Activated CD8-positive, alpha-beta memory T cell treated with anti-CD3 and anti-CD28 coated beads, Interleukin-2, amount 10 ng/mL, durations not matched to agents 7 days and 5 days (primary cell): ENCODE measurements at regions not wholly inside any gene's neighbourhood (a gene's known extent, or its start where the extent isn't known, plus 50 kb on each side); places are given as distances from the start of the nearest gene placed in this dataset.

Experiments used
- ATAC-seq: fragments of 150-1000 bp; cut with Tn5 transposase; one replicate; pipeline ENCODE4 v1.10.0; 2021; ENCODE audit warnings: moderate library complexity
- CTCF ChIA-PET: fragments of 350-600 bp; sonication (Branson Sonifier 250); formaldehyde crosslinking; loops from one replicate; lab custom pipeline; 2021; ENCODE audit warnings: antibody characterized with exemption; lab: Charles Lee
- DNase-seq: peaks from one replicate; pipeline ENCODE4 v3.0.0-alpha.2; 2020
- H3K27ac Mint-ChIP-seq: one replicate; pipeline ENCODE4 v1.8.0; 2021; ENCODE audit warnings: mild to moderate bottlenecking, mixed read lengths
- H3K27me3 Mint-ChIP-seq: one replicate; pipeline ENCODE4 v1.8.0; 2021; ENCODE audit warnings: mixed read lengths
- H3K36me3 Mint-ChIP-seq: one replicate; pipeline ENCODE4 v1.8.0; 2021; ENCODE audit warnings: mild to moderate bottlenecking, mixed read lengths
- H3K4me1 Mint-ChIP-seq: one replicate; pipeline ENCODE4 v1.8.0; 2021; ENCODE audit warnings: mixed read lengths
- H3K4me3 Mint-ChIP-seq: one replicate; pipeline ENCODE4 v1.8.0; 2021; ENCODE audit warnings: mild to moderate bottlenecking, moderate library complexity, mixed read lengths
- H3K9me3 Mint-ChIP-seq: one replicate; pipeline ENCODE4 v1.8.0; 2022; ENCODE audit warnings: low read depth, mixed read lengths

GRCh38 chr12:34206061-34206785 is 183.9 kb downstream of the ALG10 start:
- Mint-ChIP-seq H3K27me3 (no peaks in the 10 kb centered on the region), H3K36me3 (no peaks in the 10 kb centered on the region), H3K4me3 (no peak overlapping the region), H3K9me3 (no peaks in the 10 kb centered on the region), H3K4me1 (no peaks in the 10 kb centered on the region), H3K27ac (no peak overlapping the region)
- DNase-seq (no peak), ATAC-seq (no peak)
- CTCF ChIA-PET, result no interaction called here

GRCh38 chr12:34207858-34208257 is 185.6 kb downstream of the ALG10 start:
- H3K27ac Mint-ChIP-seq, result no peak overlapping the region
- DNase-seq (no peak), ATAC-seq (no peak)
- CTCF ChIA-PET, result no interaction called here
- no peaks in the 10 kb centered on the region for H3K9me3 Mint-ChIP-seq
- no peak overlapping the region for H3K4me3 Mint-ChIP-seq
- H3K36me3 Mint-ChIP-seq, result no peaks in the 10 kb centered on the region
- H3K27me3 Mint-ChIP-seq, result no peaks in the 10 kb centered on the region
- H3K4me1 Mint-ChIP-seq, result no peaks in the 10 kb centered on the region

GRCh38 chr12:34208331-34209258 is 186.3 kb downstream of the ALG10 start:
- CTCF ChIA-PET, result no interaction called here
- H3K27ac Mint-ChIP-seq, result no peak overlapping the region
- H3K27me3 Mint-ChIP-seq, result no peaks in the 10 kb centered on the region
- no peaks in the 10 kb centered on the region for H3K36me3 Mint-ChIP-seq
- no peaks in the 10 kb centered on the region for H3K9me3 Mint-ChIP-seq
- DNase-seq (no peak), ATAC-seq (no peak)
- no peak overlapping the region for H3K4me3 Mint-ChIP-seq
- H3K4me1 Mint-ChIP-seq, result no peaks in the 10 kb centered on the region

- CTCF ChIA-PET, result no interaction called here
- Mint-ChIP-seq H3K27ac (no peak overlapping the region), H3K27me3 (no peaks in the 10 kb centered on the region), H3K9me3 (no peaks in the 10 kb centered on the region), H3K4me3 (no peak overlapping the region), H3K36me3 (no peaks in the 10 kb centered on the region), H3K4me1 (no peaks in the 10 kb centered on the region)
- DNase-seq (no peak), ATAC-seq (no peak)
These were observed 187.1 kb downstream of the ALG10 start for GRCh38 chr12:34209259-34209835.

GRCh38 chr12:34210183-34210582 is 187.9 kb downstream of the ALG10 start:
- ATAC-seq (no peak), DNase-seq (no peak)
- Mint-ChIP-seq H3K4me1 (no peaks in the 10 kb centered on the region), H3K9me3 (no peaks in the 10 kb centered on the region), H3K27me3 (no peaks in the 10 kb centered on the region), H3K4me3 (no peak overlapping the region), H3K36me3 (no peaks in the 10 kb centered on the region), H3K27ac (no peak overlapping the region)
- CTCF ChIA-PET, result no interaction called here

- DNase-seq (no peak), ATAC-seq (no peak)
- Mint-ChIP-seq H3K27ac (no peak overlapping the region), H3K36me3 (no peaks in the 10 kb centered on the region), H3K27me3 (no peaks in the 10 kb centered on the region), H3K4me3 (no peak overlapping the region), H3K9me3 (no peaks in the 10 kb centered on the region), H3K4me1 (no peaks in the 10 kb centered on the region)
- CTCF ChIA-PET, result no interaction called here
These were observed 188.6 kb downstream of the ALG10 start for GRCh38 chr12:34210689-34211530.

GRCh38 chr12:34212651-34213050 is 190.4 kb downstream of the ALG10 start:
- Mint-ChIP-seq H3K27ac (no peak overlapping the region), H3K9me3 (no peaks in the 10 kb centered on the region), H3K4me1 (peaks cover 4% of the 10 kb centered on the region), H3K27me3 (no peaks in the 10 kb centered on the region), H3K4me3 (no peak overlapping the region), H3K36me3 (no peaks in the 10 kb centered on the region)
- ATAC-seq, result no peak
- CTCF ChIA-PET, result no interaction called here
- DNase-seq, result no peak

GRCh38 chr12:34214011-34214410 is 191.7 kb downstream of the ALG10 start:
- CTCF ChIA-PET, result interaction anchor here (1.6 kb wide), 1 partner anchor 91 kb away, joined by 5 read pairs; no protein-coding TSS in a partner anchor

GRCh38 chr12:34215213-34215892 is 193.1 kb downstream of the ALG10 start:
- peaks cover 16% of the 10 kb centered on the region for H3K4me1 Mint-ChIP-seq
- DNase-seq, result no peak
- no peak for ATAC-seq
- CTCF ChIA-PET, result interaction anchor here (1.6 kb wide), 1 partner anchor 93 kb away, joined by 5 read pairs; no protein-coding TSS in a partner anchor
- H3K27me3 Mint-ChIP-seq, result peaks cover 5% of the 10 kb centered on the region
- no peaks in the 10 kb centered on the region for H3K9me3 Mint-ChIP-seq
- no peaks in the 10 kb centered on the region for H3K36me3 Mint-ChIP-seq
- no peak overlapping the region for H3K4me3 Mint-ChIP-seq
- H3K27ac Mint-ChIP-seq, result no peak overlapping the region

More at GRCh38 chr12:34214011-34214410, 191.7 kb downstream of the ALG10 start:
- Mint-ChIP-seq H3K27ac (no peak overlapping the region), H3K4me1 (peaks cover 13% of the 10 kb centered on the region), H3K36me3 (no peaks in the 10 kb centered on the region), H3K4me3 (no peak overlapping the region), H3K9me3 (no peaks in the 10 kb centered on the region), H3K27me3 (peaks cover 3% of the 10 kb centered on the region)
- DNase-seq (no peak), ATAC-seq (no peak)

- no peak overlapping the region for H3K4me3 Mint-ChIP-seq
- CTCF ChIA-PET, result no interaction called here
- H3K27ac Mint-ChIP-seq, result no peak overlapping the region
- H3K4me1 Mint-ChIP-seq, result peaks cover 16% of the 10 kb centered on the region
- no peaks in the 10 kb centered on the region for H3K9me3 Mint-ChIP-seq
- H3K27me3 Mint-ChIP-seq, result peaks cover 5% of the 10 kb centered on the region
- DNase-seq, result no peak
- H3K36me3 Mint-ChIP-seq, result no peaks in the 10 kb centered on the region
- ATAC-seq, result no peak
These were observed 193.6 kb downstream of the ALG10 start for GRCh38 chr12:34215893-34216285.

- H3K4me1 Mint-ChIP-seq, result peaks cover 16% of the 10 kb centered on the region
- DNase-seq, result no peak
- no peak overlapping the region for H3K4me3 Mint-ChIP-seq
- CTCF ChIA-PET, result interaction anchor here (1.0 to 1.2 kb wide), 2 partner anchors 93 to 181 kb away, joined by 3 to 6 read pairs; no protein-coding TSS in a partner anchor
- no peaks in the 10 kb centered on the region for H3K36me3 Mint-ChIP-seq
- no peak for ATAC-seq
- H3K27ac Mint-ChIP-seq, result no peak overlapping the region
- no peaks in the 10 kb centered on the region for H3K9me3 Mint-ChIP-seq
- peaks cover 5% of the 10 kb centered on the region for H3K27me3 Mint-ChIP-seq
These were observed 195.4 kb downstream of the ALG10 start for GRCh38 chr12:34217660-34218059.
